Cardiac fibroblast (primary cell): ENCODE measurements at regions not wholly inside any gene's neighbourhood (a gene's known extent, or its start where the extent isn't known, plus 50 kb on each side); places are given as distances from the start of the nearest gene placed in this dataset.

ENCODE experiments used
- DNase-seq, 2 donors: peaks; one replicate each; pipeline versions ENCODE4 v3.0.0 to v3.0.0-alpha.2; 2010; ENCODE audit warnings: low read depth in 2 of 2
- H3K4me3 ChIP-seq, 2 donors: replicated peaks in 1 of 2; 1 replicate in 1 of 2; 2 replicates in 1 of 2; pipeline ENCODE4 v1.5.1; 2011; ENCODE audit warnings: low read depth in 2 of 2, low read length in 2 of 2, mild to moderate bottlenecking in 2 of 2, moderate library complexity in 1 of 2
- CTCF ChIP-seq: IDR thresholded peaks from one replicate; pipeline ENCODE4 v1.5.1; 2011; ENCODE audit warnings: low read depth, mild to moderate bottlenecking, low read length, inconsistent platforms

- no peak overlapping the region for H3K4me3 ChIP-seq
- no peak for TF ChIP-seq CTCF
- DNase-seq = no peak
Observed at GRCh38 chr14:83561261-83561660, 1968.7 kb upstream of the FLRT2 start.

DNA sequence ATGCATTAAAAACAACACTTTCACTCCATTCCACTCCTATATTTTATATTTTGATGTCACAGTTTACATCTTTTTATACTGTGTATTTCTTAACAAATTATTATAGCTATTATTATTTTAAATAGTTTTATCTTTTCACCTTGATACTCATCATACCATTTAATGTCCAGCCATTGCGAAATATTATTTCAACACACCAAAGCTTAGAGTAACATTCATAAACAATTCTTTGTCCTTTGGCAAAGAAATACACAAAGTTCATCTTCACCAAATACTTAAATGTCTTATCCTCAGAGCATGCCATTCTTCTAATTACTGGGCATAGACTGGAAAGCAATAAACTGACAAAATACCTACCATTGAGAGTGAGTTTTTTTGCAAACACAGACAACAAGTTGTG lies 1963.4 kb upstream of the FLRT2 start:
- no peak overlapping the region for H3K4me3 ChIP-seq
- TF ChIP-seq CTCF = no peak
- no peak for DNase-seq

DNA sequence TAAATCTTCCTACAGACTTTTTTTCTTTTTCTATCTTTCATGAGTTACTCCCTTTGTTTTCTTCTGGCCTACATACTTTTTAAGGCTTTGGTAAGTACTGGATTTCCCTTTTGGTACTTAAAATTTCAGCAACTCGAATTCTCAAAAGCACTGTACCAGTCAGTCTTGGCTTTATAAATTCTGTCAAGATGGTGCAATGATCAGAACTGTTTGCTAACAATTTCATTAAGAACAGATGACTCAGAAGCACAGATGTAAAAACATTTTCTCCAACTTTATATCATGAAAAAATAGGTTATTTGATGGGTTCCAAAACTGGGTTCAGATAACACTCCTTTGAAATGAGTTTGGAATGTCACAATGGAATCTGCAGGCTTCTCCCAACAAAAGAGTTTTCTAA lies 1961.8 kb upstream of the FLRT2 start:
- no peak for TF ChIP-seq CTCF
- no peak for DNase-seq
- H3K4me3 ChIP-seq = no peak overlapping the region

DNA sequence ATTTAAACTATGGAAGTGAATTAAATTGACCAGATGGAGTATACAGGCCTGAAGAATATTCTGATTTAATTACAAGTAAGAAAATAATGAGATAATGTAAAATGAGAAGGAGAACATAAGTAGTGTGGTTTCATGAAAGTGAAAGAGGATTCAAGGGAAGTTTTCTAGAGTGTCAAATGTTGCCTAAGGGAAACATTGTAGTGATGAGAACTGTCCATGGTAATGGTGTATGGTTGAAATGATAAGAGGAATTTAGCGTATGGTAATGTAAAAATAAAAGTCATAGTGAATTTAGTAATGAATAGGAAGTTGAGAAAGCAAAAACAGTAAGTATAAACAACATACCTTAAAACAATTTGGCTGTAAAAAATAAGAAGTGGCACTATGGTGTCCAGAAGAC lies 1954.6 kb upstream of the FLRT2 start:
- no peak for TF ChIP-seq CTCF
- DNase-seq = no peak
- no peak overlapping the region for H3K4me3 ChIP-seq

DNA sequence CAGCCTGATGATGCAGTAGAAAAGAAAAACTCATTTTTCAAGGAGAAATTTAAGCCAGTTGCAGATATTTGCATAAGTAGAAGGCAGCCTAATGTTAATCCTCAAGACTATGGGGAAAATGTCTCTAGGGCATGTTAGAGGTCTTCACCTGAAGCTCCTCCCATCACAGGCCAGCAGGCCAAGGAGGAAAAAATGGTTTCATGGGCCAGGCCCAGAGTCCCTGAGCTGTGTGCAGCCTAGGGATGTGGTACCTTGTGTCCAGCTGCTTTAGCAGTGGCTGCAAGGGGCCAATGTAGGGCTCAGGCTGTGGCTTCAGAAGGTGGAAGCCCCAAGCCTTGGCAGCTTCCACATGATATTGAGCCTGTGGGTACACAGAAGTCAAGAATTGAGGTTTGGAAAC lies 1946.7 kb upstream of the FLRT2 start:
- TF ChIP-seq CTCF = no peak
- DNase-seq = no peak
- H3K4me3 ChIP-seq = no peak overlapping the region

DNA sequence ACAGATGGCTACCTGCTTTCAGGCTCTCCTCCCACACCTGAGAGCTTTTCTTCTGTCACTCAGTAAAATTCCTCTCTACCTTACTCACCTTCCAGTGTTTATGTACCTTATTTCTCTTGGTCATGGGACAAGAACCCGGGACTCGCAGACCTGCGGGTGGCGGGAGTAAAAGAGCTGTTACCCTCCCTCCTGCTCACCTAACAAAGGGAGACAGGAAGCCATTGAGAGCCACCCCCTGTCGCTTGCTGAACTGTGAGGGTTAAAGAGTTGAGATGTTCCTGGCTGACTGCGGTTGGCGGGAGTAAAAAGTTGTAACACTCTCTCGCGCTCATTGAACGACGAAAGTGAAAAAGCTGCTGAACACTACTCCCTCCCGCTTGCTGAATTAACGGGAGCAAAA lies 1935.1 kb upstream of the FLRT2 start:
- no peak for DNase-seq
- no peak overlapping the region for H3K4me3 ChIP-seq
- TF ChIP-seq CTCF = no peak

DNA sequence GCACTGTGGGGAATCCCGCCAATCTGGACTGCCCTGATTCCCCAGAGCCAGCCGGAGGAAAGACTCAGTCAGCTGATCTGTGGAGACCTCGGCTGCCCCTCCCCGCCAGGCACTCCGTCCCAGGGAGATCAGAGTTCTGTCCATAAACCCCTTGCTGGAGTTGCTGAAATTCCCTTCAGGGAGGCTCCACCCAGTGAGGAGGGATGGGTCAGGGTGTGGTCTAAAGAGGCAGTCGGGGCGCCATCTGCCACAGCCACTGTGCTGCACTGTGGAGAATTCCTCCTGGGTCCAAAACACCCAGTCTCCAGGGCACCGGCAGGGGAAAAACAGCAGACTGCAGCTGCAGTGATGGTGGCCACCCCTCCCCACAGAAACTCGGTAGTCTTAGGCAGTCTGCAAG lies 1922.3 kb upstream of the FLRT2 start:
- no peak for TF ChIP-seq CTCF
- no peak overlapping the region for H3K4me3 ChIP-seq
- DNase-seq = no peak
